OCI-LY1 (cell line): ENCODE measurements at regions not wholly inside any gene's neighbourhood (a gene's known extent, or its start where the extent isn't known, plus 50 kb on each side); places are given as distances from the start of the nearest gene placed in this dataset.

ENCODE experiments used
- H2AFZ ChIP-seq: fragments of 200-600 bp; sonication (generic), shearing (Covaris generic); 2 replicates; pipeline ENCODE4 v1.6.0; 2014; ENCODE audit warnings: antibody characterized with exemption, mild to moderate bottlenecking, low read length
- H3F3A ChIP-seq: fragments of 200-600 bp; sonication (generic), shearing (Covaris generic); 2 replicates; pipeline ENCODE4 v1.6.0; 2014; ENCODE audit warnings: mild to moderate bottlenecking, antibody characterized with exemption, low read length, moderate library complexity; ENCODE audit not compliant: insufficient read depth
- H3K27ac ChIP-seq: fragments of 200-600 bp; sonication (generic); 2 replicates; pipeline ENCODE4 v1.5.1; 2014; ENCODE audit warnings: low read length, mixed run types, mild to moderate bottlenecking, low read depth; ENCODE audit not compliant: poor library complexity, severe bottlenecking
- H3K27me3 ChIP-seq: fragments of 200-600 bp; sonication (generic); 2 replicates; pipeline ENCODE4 v1.6.0; 2014; ENCODE audit warnings: antibody characterized with exemption, mild to moderate bottlenecking, low read length, moderate library complexity; ENCODE audit not compliant: insufficient read depth
- H3K36me3 ChIP-seq: fragments of 200-600 bp; sonication (generic); 2 replicates; pipeline ENCODE4 v1.6.1; 2014; ENCODE audit warnings: mild to moderate bottlenecking, antibody characterized with exemption, low read length, moderate library complexity, mixed read lengths; ENCODE audit not compliant: insufficient read depth
- H3K4me1 ChIP-seq: fragments of 200-600 bp; sonication (generic); 2 replicates; pipeline ENCODE4 v1.5.1; 2014; ENCODE audit warnings: mild to moderate bottlenecking, low read length, moderate library complexity; ENCODE audit not compliant: insufficient read depth, severe bottlenecking
- H3K4me2 ChIP-seq: fragments of 200-600 bp; sonication (generic), shearing (Covaris generic); 2 replicates; pipeline ENCODE4 v1.6.1; 2014; ENCODE audit warnings: low read length
- H3K4me3 ChIP-seq: fragments of 200-600 bp; sonication (generic); 2 replicates; pipeline ENCODE4 v1.5.1; 2014; ENCODE audit warnings: low read length, low read depth, mild to moderate bottlenecking, mixed read lengths; ENCODE audit not compliant: poor library complexity, severe bottlenecking
- H3K79me2 ChIP-seq: fragments of 200-600 bp; shearing (Covaris generic); 2 replicates; pipeline ENCODE4 v1.6.1; 2016; ENCODE audit warnings: mixed run types, low read length, mixed read lengths; ENCODE audit not compliant: insufficient read depth
- H3K9ac ChIP-seq: fragments of 200-600 bp; sonication (generic), shearing (Covaris generic); 2 replicates; pipeline ENCODE4 v1.6.1; 2014; ENCODE audit warnings: mild to moderate bottlenecking, low read length, mixed read lengths
- H3K9me2 ChIP-seq: fragments of 200-600 bp; sonication (generic), shearing (Covaris generic); 2 replicates; pipeline ENCODE4 v1.6.1; 2014; ENCODE audit warnings: low read depth, mild to moderate bottlenecking, low read length, mixed read lengths
- H3K9me3 ChIP-seq: fragments of 200-600 bp; shearing (Covaris generic); 2 replicates; pipeline ENCODE4 v1.6.1; 2014; ENCODE audit warnings: low read length, mixed read lengths
- H4K20me1 ChIP-seq: fragments of 200-600 bp; sonication (generic), shearing (Covaris generic); 2 replicates; pipeline ENCODE4 v1.6.0; 2016; ENCODE audit warnings: mild to moderate bottlenecking, low read length; ENCODE audit not compliant: insufficient read depth
- EZH2 ChIP-seq: fragments of 200-600 bp; sonication (generic), shearing (Covaris generic); IDR thresholded peaks from 2 replicates; pipeline ENCODE4 v1.8.0; 2017; ENCODE audit warnings: borderline replicate concordance, mixed run types, mild to moderate bottlenecking, antibody characterized with exemption, low read length, moderate library complexity, mixed read lengths
- TF ChIP-seq, protein P1 (sequence below): fragments of 200-600 bp; sonication (generic), shearing (Covaris generic); IDR thresholded peaks from 2 replicates; pipeline ENCODE4 v1.5.1; 2017; ENCODE audit warnings: mild to moderate bottlenecking, antibody characterized with exemption, low read length, moderate library complexity, mixed read lengths

DNA sequence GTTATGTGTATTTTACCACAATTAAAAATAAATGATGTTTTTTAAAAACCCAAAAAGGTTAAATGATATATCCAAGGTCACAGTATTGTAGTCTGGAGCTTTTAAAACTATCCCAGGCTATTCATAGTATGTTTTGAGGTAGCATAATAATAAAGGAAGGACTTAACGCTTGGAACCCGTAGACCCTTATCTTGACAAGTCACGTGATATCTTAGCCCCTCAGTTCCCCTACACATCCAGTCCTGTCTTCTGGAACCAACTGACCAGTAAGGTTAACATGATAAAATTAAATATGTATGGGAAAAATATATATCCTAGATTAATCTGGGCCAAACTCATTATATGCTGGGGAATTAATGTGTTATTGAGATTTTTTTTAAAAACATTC lies 142.2 kb downstream of the RXFP2 start:
- no peaks in the 10 kb centered on the region for H3K27me3 ChIP-seq
- TF ChIP-seq, protein P1, sequence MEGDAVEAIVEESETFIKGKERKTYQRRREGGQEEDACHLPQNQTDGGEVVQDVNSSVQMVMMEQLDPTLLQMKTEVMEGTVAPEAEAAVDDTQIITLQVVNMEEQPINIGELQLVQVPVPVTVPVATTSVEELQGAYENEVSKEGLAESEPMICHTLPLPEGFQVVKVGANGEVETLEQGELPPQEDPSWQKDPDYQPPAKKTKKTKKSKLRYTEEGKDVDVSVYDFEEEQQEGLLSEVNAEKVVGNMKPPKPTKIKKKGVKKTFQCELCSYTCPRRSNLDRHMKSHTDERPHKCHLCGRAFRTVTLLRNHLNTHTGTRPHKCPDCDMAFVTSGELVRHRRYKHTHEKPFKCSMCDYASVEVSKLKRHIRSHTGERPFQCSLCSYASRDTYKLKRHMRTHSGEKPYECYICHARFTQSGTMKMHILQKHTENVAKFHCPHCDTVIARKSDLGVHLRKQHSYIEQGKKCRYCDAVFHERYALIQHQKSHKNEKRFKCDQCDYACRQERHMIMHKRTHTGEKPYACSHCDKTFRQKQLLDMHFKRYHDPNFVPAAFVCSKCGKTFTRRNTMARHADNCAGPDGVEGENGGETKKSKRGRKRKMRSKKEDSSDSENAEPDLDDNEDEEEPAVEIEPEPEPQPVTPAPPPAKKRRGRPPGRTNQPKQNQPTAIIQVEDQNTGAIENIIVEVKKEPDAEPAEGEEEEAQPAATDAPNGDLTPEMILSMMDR: no peak
- TF ChIP-seq EZH2: no peak
- no peaks in the 10 kb centered on the region for H4K20me1 ChIP-seq
- no peaks in the 10 kb centered on the region for H3K9me3 ChIP-seq
- H3K27ac ChIP-seq: no peak overlapping the region
- H2AFZ ChIP-seq: no peak overlapping the region
- H3K4me3 ChIP-seq: no peak overlapping the region
- no peaks in the 10 kb centered on the region for H3K4me1 ChIP-seq
- no peaks in the 10 kb centered on the region for H3K36me3 ChIP-seq
- no peaks in the 10 kb centered on the region; the same call in 1 of the 2 replicates for H3K9me2 ChIP-seq
- H3K4me2 ChIP-seq: no peak overlapping the region
- H3K79me2 ChIP-seq: no peaks in the 10 kb centered on the region
- H3F3A ChIP-seq: no peaks in the 10 kb centered on the region
- no peak overlapping the region for H3K9ac ChIP-seq

DNA sequence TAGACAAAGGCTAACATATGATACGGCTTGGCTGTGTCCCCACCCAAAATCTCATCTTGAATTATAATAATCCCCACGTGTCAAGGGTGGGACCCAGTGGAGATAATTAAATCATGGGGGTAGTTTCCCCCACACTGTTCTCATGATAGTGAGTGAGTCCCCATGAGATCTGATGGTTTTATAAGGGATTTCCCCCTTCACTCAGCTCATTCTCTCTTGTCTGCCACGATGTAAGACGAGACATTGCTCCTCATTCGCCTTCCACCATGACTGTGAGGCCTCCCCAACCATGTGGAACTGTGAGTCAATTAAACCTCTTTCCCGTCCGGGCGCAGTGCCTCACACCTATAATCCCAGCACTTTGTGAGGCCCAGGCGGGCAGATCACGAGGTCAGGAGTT lies 143.5 kb downstream of the RXFP2 start:
- no peak for TF ChIP-seq EZH2
- TF ChIP-seq, protein P1: no peak
- no peak overlapping the region for H3K4me2 ChIP-seq
- H3K79me2 ChIP-seq: no peaks in the 10 kb centered on the region
- no peaks in the 10 kb centered on the region for H3K4me1 ChIP-seq
- H4K20me1 ChIP-seq: no peaks in the 10 kb centered on the region
- H3K27ac ChIP-seq: no peak overlapping the region
- no peak overlapping the region for H2AFZ ChIP-seq
- no peaks in the 10 kb centered on the region for H3F3A ChIP-seq
- no peak overlapping the region for H3K4me3 ChIP-seq
- H3K9me2 ChIP-seq: no peaks in the 10 kb centered on the region; the same call in 1 of the 2 replicates
- no peaks in the 10 kb centered on the region for H3K36me3 ChIP-seq
- H3K9ac ChIP-seq: no peak overlapping the region
- H3K27me3 ChIP-seq: no peaks in the 10 kb centered on the region
- H3K9me3 ChIP-seq: no peaks in the 10 kb centered on the region

DNA sequence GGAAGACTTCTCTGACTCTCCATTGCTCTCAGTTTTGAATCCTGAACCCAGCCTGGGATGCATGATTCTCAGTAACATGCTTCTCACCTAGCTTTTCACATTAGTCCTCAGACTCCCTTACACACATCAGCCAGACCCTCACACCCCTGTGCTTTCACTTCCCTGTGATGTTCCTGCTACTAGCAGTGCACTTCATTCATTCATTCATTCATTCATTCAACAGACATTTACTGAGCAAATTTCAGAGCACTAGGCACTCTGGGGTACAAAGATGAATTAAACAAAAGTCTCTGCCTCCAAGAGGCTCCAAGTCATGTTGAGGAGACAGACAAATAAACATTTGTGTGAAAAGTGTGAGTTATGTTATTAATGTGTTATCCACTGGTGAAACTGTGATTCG lies 145.2 kb downstream of the RXFP2 start:
- Histone ChIP-seq H3K27ac (no peak overlapping the region), H3K9me3 (no peaks in the 10 kb centered on the region)

More for the DNA sequence above, 145.2 kb downstream of the RXFP2 start:
- Histone ChIP-seq H3K9ac (no peak overlapping the region), H3K27me3 (no peaks in the 10 kb centered on the region), H3K4me3 (no peak overlapping the region), H3K4me2 (no peak overlapping the region), H3F3A (no peaks in the 10 kb centered on the region), H3K4me1 (no peaks in the 10 kb centered on the region), H4K20me1 (no peaks in the 10 kb centered on the region), H3K36me3 (no peaks in the 10 kb centered on the region), H2AFZ (no peak overlapping the region), H3K79me2 (no peaks in the 10 kb centered on the region), H3K9me2 (no peaks in the 10 kb centered on the region; the same call in 1 of the 2 replicates)
- TF ChIP-seq EZH2: no peak
- TF ChIP-seq, protein P1: no peak
